Psoas muscle (tissue), 7 donors: ENCODE measurements at regions not wholly inside any gene's neighbourhood (a gene's known extent, or its start where the extent isn't known, plus 50 kb on each side); places are given as distances from the start of the nearest gene placed in this dataset.

Source experiments
- ATAC-seq, 4 donors: fragments of 200-7000 bp; cut with Tn5 transposase; one replicate each; pipeline ENCODE4 v1.9.1; 2020; ENCODE audit warnings: moderate library complexity in 3 of 4, mild to moderate bottlenecking in 2 of 4
- DNase-seq, 2 donors: peaks; one replicate each; pipeline ENCODE4 v3.0.0-alpha.2; 2020
- H3K27ac ChIP-seq: fragments of 200-600 bp; one replicate; pipeline ENCODE4 v1.8.0; 2022
- H3K27me3 ChIP-seq, 3 donors: fragments of 200-600 bp in 1 of 3; one replicate each; pipeline versions ENCODE4 v1.6.1 to v1.8.0; 2013 to 2022; ENCODE audit warnings: low read length in 2 of 3, mild to moderate bottlenecking in 2 of 3, moderate library complexity in 1 of 3; ENCODE audit not compliant: insufficient read depth in 3 of 3
- H3K36me3 ChIP-seq, 2 donors: fragments of 200-600 bp in 1 of 2; one replicate each; pipeline versions ENCODE4 v1.6.1 to v1.8.0; 2013 to 2022; ENCODE audit warnings: low read depth in 1 of 2, mild to moderate bottlenecking in 1 of 2, moderate library complexity in 1 of 2; ENCODE audit not compliant: insufficient read depth in 1 of 2
- H3K4me1 ChIP-seq: fragments of 200-600 bp; one replicate; pipeline ENCODE4 v1.8.0; 2022
- H3K4me3 ChIP-seq: fragments of 200-600 bp; one replicate; pipeline ENCODE4 v1.8.0; 2022; ENCODE audit warnings: mild to moderate bottlenecking
- H3K9me3 ChIP-seq: fragments of 200-600 bp; one replicate; pipeline ENCODE4 v1.8.0; 2022
- WGBS, 3 donors: extraction: QIAGEN DNeasy Blood & Tissue Kit; methylation state at CpG; one replicate each; pipeline versions ENCODE4 v1.1.6 to v1.1.7; 2013; 5-methylcytosine and 5-hydroxymethylcytosine counted together
- intact Hi-C, 2 donors: fragments of 100-400 bp; cut with DNase I; formaldehyde crosslinking; loops; one replicate each; pipeline versions ENCODE4 v1.11.0 to v1.14.2; 2022
- TF ChIP-seq, protein P1 (sequence below): fragments of 200-600 bp; IDR thresholded peaks from one replicate; pipeline ENCODE4 v1.8.0; 2022; ENCODE audit warnings: antibody characterized with exemption
- donor health status: healthy with polysubstance abuse.
- donor health status: DM: no; HTN: no; CAD: no; lungs with moderate emphysema.
- donor health status: Bipolar disorder and iron deficiency.
- donor health status: healthy.
- donor health status: DM: yes; HTN: yes; CAD: no.
- donor health status: DM: no; HTN: no; CAD: no.
- donor health status: DM: yes; HTN: yes; CAD: no.

DNA sequence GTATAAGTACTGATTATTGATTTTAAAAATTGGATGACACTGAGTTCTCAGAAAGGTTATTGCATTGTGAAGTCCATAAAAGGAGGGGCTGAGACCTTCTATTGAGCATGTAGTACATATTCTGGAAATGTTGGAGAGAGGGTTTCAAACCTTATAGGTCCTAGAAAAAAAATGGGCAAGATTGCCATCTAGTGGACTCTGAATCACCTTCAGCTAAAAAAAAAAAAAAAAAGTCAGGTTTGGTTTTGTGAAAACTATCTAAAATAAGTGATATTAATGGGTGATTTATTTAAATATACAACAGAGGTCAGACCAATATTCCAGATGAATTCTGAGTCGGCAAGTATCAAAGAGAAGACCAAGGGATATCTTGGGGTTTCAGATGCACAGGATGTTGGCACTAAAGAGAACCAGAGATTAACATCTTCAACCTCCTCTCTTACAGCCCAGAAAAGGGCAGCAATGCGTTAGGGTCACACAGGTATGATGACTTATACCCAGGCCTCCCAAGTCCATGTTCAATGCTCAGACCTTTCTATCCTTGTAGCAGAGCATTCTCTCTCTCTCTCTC lies 109.8 kb upstream of the NMUR2 start:
- H3K9me3 ChIP-seq, result no peaks in the 10 kb centered on the region
- no peak overlapping the region for H3K4me3 ChIP-seq
- 36 to 52% (median 40%) methylated on average over 2 of the region's 2 CpGs for WGBS, 3 donors
- ATAC-seq (no peak), DNase-seq (no peak)
- H3K4me1 ChIP-seq, result no peaks in the 10 kb centered on the region
- H3K27me3 ChIP-seq, result no peaks in the 10 kb centered on the region
- intact Hi-C loops, result no loop called here
- TF ChIP-seq, protein P1, sequence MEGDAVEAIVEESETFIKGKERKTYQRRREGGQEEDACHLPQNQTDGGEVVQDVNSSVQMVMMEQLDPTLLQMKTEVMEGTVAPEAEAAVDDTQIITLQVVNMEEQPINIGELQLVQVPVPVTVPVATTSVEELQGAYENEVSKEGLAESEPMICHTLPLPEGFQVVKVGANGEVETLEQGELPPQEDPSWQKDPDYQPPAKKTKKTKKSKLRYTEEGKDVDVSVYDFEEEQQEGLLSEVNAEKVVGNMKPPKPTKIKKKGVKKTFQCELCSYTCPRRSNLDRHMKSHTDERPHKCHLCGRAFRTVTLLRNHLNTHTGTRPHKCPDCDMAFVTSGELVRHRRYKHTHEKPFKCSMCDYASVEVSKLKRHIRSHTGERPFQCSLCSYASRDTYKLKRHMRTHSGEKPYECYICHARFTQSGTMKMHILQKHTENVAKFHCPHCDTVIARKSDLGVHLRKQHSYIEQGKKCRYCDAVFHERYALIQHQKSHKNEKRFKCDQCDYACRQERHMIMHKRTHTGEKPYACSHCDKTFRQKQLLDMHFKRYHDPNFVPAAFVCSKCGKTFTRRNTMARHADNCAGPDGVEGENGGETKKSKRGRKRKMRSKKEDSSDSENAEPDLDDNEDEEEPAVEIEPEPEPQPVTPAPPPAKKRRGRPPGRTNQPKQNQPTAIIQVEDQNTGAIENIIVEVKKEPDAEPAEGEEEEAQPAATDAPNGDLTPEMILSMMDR, result peak; percentile 24
- no peak overlapping the region for H3K27ac ChIP-seq
- H3K36me3 ChIP-seq, result no peaks in the 10 kb centered on the region

DNA sequence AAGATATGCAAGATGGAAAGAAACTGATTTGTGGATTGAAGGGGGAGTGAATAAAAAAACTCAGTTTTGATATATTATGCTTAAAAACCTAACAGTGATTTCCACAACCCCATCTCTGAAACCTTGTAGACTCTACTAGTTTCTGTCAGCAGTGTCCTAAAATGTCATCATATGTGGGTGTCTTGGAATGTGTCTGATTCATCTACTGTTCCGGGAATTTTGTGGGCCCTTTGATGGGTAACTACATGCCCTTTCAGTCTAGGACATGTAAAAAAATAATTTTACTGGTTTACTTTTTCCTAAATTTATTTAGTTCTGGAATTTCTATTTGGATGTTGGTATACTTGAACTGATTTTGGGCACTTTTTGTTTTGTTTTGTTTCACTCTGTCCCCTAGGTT lies 118.9 kb upstream of the NMUR2 start:
- ATAC-seq, result no peak
- H3K27me3 ChIP-seq, result no peaks in the 10 kb centered on the region
- no peaks in the 10 kb centered on the region for H3K4me1 ChIP-seq
- no peak overlapping the region for H3K27ac ChIP-seq
- DNase-seq, result no peak
- intact Hi-C loops, result no loop called here
- TF ChIP-seq, protein P1, result no peak
- H3K9me3 ChIP-seq, result no peaks in the 10 kb centered on the region
- H3K4me3 ChIP-seq, result no peak overlapping the region
- H3K36me3 ChIP-seq, result no peaks in the 10 kb centered on the region
- 77 to 96% (median 93%) methylated on average over 1 of the region's 1 CpG for WGBS, 3 donors

DNA sequence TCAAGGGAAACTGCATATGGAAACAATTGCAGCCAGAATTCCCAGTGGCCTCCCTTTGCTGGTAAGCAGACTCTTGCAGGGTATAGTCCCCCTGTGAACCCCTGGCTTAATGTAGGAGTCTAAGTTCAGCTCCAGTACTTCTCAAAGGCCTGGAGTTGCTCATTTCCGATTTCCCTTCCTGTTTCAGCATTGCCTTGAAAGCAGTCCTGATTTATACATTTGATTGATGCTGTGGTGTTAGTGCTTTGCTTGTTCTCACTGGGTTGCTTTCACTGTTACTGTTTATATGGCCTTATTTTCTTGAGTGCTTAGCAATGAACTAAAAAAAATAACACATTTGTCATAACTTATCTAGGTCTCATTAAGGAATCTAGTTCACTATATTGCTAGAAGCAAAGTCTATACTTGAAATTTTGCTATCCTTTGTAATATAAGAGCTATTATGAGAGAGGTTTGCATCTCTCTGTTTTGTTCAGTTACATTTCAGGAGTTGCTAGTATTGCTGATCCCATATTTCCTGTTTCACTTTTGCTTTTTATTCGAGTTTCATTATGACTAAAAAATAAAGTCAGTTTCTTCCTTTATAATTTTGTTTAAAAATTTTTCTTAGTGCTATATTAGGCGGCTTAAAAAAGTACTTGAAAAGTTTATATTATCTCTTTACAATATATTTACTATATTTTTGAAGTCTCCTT lies 122.4 kb upstream of the NMUR2 start:
- H3K4me1 ChIP-seq, result no peaks in the 10 kb centered on the region
- WGBS, 3 donors, result 38 to 42% (median 41%) methylated on average over 3 of the region's 3 CpGs
- no peak for ATAC-seq

DNA sequence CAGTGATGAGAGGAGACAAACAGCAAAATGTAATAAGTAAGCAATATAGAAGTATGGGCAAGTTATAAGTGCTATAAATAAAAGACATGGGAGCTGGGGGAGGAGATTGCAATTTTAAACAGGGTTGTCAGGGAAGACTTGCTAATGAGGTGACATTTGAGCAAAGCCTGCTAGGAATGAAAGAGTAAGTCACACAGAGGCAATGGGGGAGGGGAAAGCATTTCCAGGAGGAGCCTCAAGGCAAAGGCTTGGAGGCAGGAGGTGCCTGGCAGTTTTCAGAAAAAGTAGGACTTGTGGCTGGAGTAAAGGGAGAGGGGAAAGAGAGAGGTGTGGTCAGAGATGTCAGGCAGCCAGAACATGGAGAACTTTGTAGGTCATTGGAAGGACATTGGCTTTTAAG lies 124.4 kb upstream of the NMUR2 start:
- intact Hi-C loops, result no loop called here
- Histone ChIP-seq H3K4me1 (no peaks in the 10 kb centered on the region), H3K9me3 (no peaks in the 10 kb centered on the region), H3K36me3 (no peaks in the 10 kb centered on the region), H3K27ac (no peak overlapping the region), H3K4me3 (no peak overlapping the region), H3K27me3 (no peaks in the 10 kb centered on the region)
- DNase-seq (no peak), ATAC-seq (no peak)
- TF ChIP-seq, protein P1, result no peak

More for the DNA sequence above, 122.4 kb upstream of the NMUR2 start:
- intact Hi-C loops, result no loop called here
- H3K9me3 ChIP-seq, result no peaks in the 10 kb centered on the region
- H3K27ac ChIP-seq, result no peak overlapping the region
- no peak overlapping the region for H3K4me3 ChIP-seq
- TF ChIP-seq, protein P1, result no peak
- DNase-seq, result no peak
- no peaks in the 10 kb centered on the region for H3K36me3 ChIP-seq
- no peaks in the 10 kb centered on the region for H3K27me3 ChIP-seq

DNA sequence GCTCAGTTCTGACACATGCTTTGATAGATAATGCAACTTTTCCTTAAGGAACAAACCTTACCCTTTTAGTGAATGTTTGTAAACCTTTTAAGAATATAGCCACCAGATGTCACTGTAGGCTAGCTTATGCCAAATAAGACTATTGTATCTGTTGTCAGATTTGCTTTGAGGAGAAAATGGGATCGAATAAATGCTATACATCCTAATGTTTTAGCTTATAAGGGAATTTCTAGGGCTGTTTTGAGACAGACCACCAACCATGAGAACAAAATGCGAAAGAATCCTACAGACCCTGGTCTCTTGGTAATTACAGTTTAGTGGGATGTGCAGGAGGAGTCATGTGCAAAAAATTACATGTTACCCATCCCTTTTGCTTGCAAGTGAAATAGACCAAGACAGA lies 127.6 kb upstream of the NMUR2 start:
- intact Hi-C loops, result loop anchor here (2.0 to 5.0 kb wide), 2 partner anchors 1432 to 1435 kb away; no protein-coding TSS in a partner anchor
- no peak for ATAC-seq
- WGBS, 3 donors, result 37 to 50% (median 45%) methylated on average over 2 of the region's 2 CpGs
- H3K27ac ChIP-seq, result no peak overlapping the region
- no peaks in the 10 kb centered on the region for H3K36me3 ChIP-seq
- no peak for DNase-seq
- H3K9me3 ChIP-seq, result no peaks in the 10 kb centered on the region
- H3K27me3 ChIP-seq, result no peaks in the 10 kb centered on the region
- no peaks in the 10 kb centered on the region for H3K4me1 ChIP-seq
- no peak overlapping the region for H3K4me3 ChIP-seq
- TF ChIP-seq, protein P1, result peak; percentile 32
